PC-3 (cell line): ENCODE measurements at regions not wholly inside any gene's neighbourhood (a gene's known extent, or its start where the extent isn't known, plus 50 kb on each side); places are given as distances from the start of the nearest gene placed in this dataset.

Experiments used
- ATAC-seq: fragments of 200-7000 bp; cut with Tn5 transposase; 2 replicates; pipeline ENCODE4 v1.9.1; 2020; ENCODE audit warnings: mild to moderate bottlenecking, moderate library complexity
- BruUV-seq: library from RNA; stranded (reverse); fragments of 400-500 nt; replicated peaks from 2 replicates; lab custom pipeline; 2021; lab: Mats Ljungman, UMichigan
- CTCF ChIA-PET: fragments of 300-600 bp; sonication (Branson Sonifier 250); formaldehyde crosslinking; loops from one replicate; lab custom pipeline; 2022; ENCODE audit warnings: antibody characterized with exemption; lab: Charles Lee
- POLR2A ChIA-PET: fragments of 300-600 bp; sonication (Branson Sonifier 250); formaldehyde crosslinking; loops from one replicate; lab custom pipeline; 2022; ENCODE audit warnings: antibody characterized with exemption; ENCODE audit not compliant: unreplicated experiment; lab: Charles Lee
- DNase-seq: peaks from one replicate; pipeline ENCODE4 v3.0.0-alpha.2; 2015
- H2AFZ ChIP-seq: fragments of 300-600 bp; sonication (generic); 2 replicates; pipeline ENCODE4 v1.6.0; 2016; ENCODE audit warnings: antibody characterized with exemption, low read length
- H3F3A ChIP-seq: fragments of 300-600 bp; sonication (generic); one replicate; pipeline ENCODE4 v1.6.0; 2017; ENCODE audit warnings: antibody characterized with exemption, low read length, control low read depth, mild to moderate bottlenecking; ENCODE audit not compliant: unreplicated experiment
- H3K27ac ChIP-seq: fragments of 300-600 bp; sonication (generic); 2 replicates; pipeline ENCODE4 v1.5.1; 2016; ENCODE audit warnings: mild to moderate bottlenecking, low read length
- H3K27me3 ChIP-seq: fragments of 300-600 bp; sonication (generic); 2 replicates; pipeline ENCODE4 v1.6.1; 2016; ENCODE audit warnings: low read length, mixed read lengths
- H3K36me3 ChIP-seq: fragments of 300-600 bp; sonication (generic); 2 replicates; pipeline ENCODE4 v1.6.1; 2016; ENCODE audit warnings: low read depth, mixed run types, low read length, mixed read lengths
- H3K4me1 ChIP-seq: fragments of 300-600 bp; sonication (generic); 2 replicates; pipeline ENCODE4 v1.5.1; 2016; ENCODE audit warnings: low read length; ENCODE audit not compliant: insufficient read depth
- H3K4me2 ChIP-seq: fragments of 300-600 bp; sonication (generic); 2 replicates; pipeline ENCODE4 v1.6.0; 2016; ENCODE audit warnings: low read length
- H3K4me3 ChIP-seq: fragments of 300-600 bp; sonication (generic); 2 replicates; pipeline ENCODE4 v1.5.1; 2016; ENCODE audit warnings: mild to moderate bottlenecking, low read length, mixed read lengths
- H3K79me2 ChIP-seq: fragments of 300-600 bp; sonication (generic); 2 replicates; pipeline ENCODE4 v1.6.1; 2017; ENCODE audit warnings: low read length, mixed read lengths
- H3K9ac ChIP-seq: fragments of 300-600 bp; sonication (generic); 2 replicates; pipeline ENCODE4 v1.6.0; 2016; ENCODE audit warnings: mild to moderate bottlenecking, low read length
- H3K9me2 ChIP-seq: fragments of 300-600 bp; sonication (generic); replicated peaks from 2 replicates; pipeline ENCODE4 v1.6.1; 2016; ENCODE audit warnings: mixed run types, low read length, mixed read lengths
- H3K9me3 ChIP-seq: fragments of 300-600 bp; sonication (generic); 2 replicates; pipeline ENCODE4 v1.6.1; 2016; ENCODE audit warnings: low read length, mixed read lengths
- H4K20me1 ChIP-seq: fragments of 300-600 bp; sonication (generic); 2 replicates; pipeline ENCODE4 v1.6.1; 2016; ENCODE audit warnings: low read length, mixed read lengths
- EZH2 ChIP-seq: fragments of 300-600 bp; sonication (generic); IDR thresholded peaks from one replicate; pipeline ENCODE4 v1.6.1; 2017; ENCODE audit warnings: antibody characterized with exemption, mild to moderate bottlenecking, low read length; ENCODE audit not compliant: unreplicated experiment
- EZH2phosphoT487 ChIP-seq: fragments of 300-600 bp; sonication (generic); IDR thresholded peaks from 2 replicates; pipeline ENCODE4 v1.6.1; 2018; ENCODE audit warnings: mild to moderate bottlenecking, antibody characterized with exemption, low read length, borderline replicate concordance
- intact Hi-C: fragments of 100-400 bp; cut with micrococcal nuclease; formaldehyde crosslinking; loops from 2 replicates; pipeline ENCODE4 v1.9.0; 2023
- TF ChIP-seq, protein P1 (sequence below): fragments of 300-600 bp; sonication (generic); conservative IDR thresholded peaks from 2 replicates; pipeline ENCODE4 v1.5.1; 2017; ENCODE audit warnings: antibody characterized with exemption, low read depth, mild to moderate bottlenecking, low read length

DNA sequence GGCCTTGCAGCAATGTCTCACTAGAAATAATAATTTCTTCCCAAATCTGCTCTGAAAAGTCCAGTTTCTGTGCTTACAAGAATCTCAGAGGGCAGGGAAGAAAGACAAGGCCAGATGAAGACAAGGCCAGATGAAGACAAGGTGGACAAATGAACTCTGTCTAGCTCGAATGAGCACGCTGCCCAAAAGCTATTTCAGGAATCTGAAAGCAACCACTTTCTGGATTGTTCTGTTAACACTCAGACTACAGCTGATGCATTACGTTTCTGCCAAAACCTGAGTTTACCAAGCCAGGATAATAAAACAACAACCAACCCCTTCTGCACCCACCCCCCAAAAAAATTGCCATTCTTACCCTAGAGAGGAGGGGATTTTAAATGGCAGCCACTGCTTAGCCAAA lies 1073.6 kb downstream of the SORCS3 start:
- H3K4me3 ChIP-seq: no peak overlapping the region
- no peaks in the 10 kb centered on the region for H3K36me3 ChIP-seq
- H3K9ac ChIP-seq: no peak overlapping the region
- ChIA-PET CTCF (no interaction called here), POLR2A (no interaction called here)
- BruUV-seq: no TSS peak
- no peaks in the 10 kb centered on the region for H3K9me2 ChIP-seq
- ATAC-seq: no peak
- no peak for TF ChIP-seq EZH2
- TF ChIP-seq, protein P1, sequence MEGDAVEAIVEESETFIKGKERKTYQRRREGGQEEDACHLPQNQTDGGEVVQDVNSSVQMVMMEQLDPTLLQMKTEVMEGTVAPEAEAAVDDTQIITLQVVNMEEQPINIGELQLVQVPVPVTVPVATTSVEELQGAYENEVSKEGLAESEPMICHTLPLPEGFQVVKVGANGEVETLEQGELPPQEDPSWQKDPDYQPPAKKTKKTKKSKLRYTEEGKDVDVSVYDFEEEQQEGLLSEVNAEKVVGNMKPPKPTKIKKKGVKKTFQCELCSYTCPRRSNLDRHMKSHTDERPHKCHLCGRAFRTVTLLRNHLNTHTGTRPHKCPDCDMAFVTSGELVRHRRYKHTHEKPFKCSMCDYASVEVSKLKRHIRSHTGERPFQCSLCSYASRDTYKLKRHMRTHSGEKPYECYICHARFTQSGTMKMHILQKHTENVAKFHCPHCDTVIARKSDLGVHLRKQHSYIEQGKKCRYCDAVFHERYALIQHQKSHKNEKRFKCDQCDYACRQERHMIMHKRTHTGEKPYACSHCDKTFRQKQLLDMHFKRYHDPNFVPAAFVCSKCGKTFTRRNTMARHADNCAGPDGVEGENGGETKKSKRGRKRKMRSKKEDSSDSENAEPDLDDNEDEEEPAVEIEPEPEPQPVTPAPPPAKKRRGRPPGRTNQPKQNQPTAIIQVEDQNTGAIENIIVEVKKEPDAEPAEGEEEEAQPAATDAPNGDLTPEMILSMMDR: no peak
- no peak overlapping the region for H3K27ac ChIP-seq
- H3K27me3 ChIP-seq: no peaks in the 10 kb centered on the region
- no peaks in the 10 kb centered on the region for H4K20me1 ChIP-seq
- DNase-seq: no peak
- no peaks in the 10 kb centered on the region for H3K9me3 ChIP-seq
- no peak overlapping the region for H3K4me2 ChIP-seq
- H3K4me1 ChIP-seq: no peaks in the 10 kb centered on the region
- no peak overlapping the region for H2AFZ ChIP-seq
- intact Hi-C loops: no loop called here
- no peaks in the 10 kb centered on the region for H3F3A ChIP-seq
- H3K79me2 ChIP-seq: no peaks in the 10 kb centered on the region

- TF ChIP-seq, protein P1: no peak
- no peak for TF ChIP-seq EZH2
- no peak for TF ChIP-seq EZH2phosphoT487
- no peak for DNase-seq
- POLR2A ChIA-PET: no interaction called here
These were observed 1066.5 kb downstream of the SORCS3 start for GRCh38 chr10:105707603-105708002.

DNA sequence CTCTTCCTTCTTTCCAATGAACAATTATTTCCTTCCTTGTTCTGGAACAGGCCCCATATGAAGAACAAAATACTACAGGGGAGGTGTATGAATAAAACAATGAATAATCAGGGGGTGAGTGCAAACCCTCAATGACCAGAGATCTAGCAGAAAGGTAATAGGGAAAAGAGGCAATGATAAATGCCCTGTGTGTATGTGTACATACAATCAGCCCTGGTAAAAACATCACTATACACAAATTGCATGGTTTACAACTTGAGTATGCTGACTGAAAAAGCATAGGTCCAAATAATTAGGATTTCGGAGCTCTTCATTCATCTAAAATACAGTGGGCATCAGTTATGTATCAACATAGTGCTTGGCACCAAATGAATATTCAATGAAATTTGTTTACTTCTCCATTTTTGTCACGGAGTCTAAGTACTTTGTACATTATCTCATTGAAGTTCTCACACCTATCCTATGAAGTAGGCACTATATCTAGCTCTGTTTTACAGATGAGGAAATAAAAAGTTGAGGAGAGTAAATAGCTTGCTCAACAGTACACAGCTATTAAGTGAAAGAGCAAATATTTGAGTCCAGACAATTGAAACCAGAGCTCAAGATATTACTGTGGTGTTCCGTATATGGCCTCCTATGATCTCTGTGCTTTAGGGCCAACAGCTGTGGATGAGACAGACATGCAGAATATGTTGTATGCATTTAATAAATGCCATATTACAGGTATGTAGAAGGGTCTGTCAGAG lies 1065.4 kb downstream of the SORCS3 start:
- ChIA-PET CTCF (no interaction called here), POLR2A (no interaction called here)
- no peak overlapping the region for H3K9ac ChIP-seq
- intact Hi-C loops: no loop called here
- BruUV-seq: no TSS peak
- no peaks in the 10 kb centered on the region for H4K20me1 ChIP-seq
- H3K79me2 ChIP-seq: no peaks in the 10 kb centered on the region
- ATAC-seq (no peak), DNase-seq (no peak)
- no peaks in the 10 kb centered on the region for H3K36me3 ChIP-seq
- H3K9me3 ChIP-seq: no peaks in the 10 kb centered on the region
- no peak overlapping the region for H3K27ac ChIP-seq
- H3K4me3 ChIP-seq: no peak overlapping the region
- no peak for TF ChIP-seq EZH2phosphoT487
- TF ChIP-seq, protein P1: no peak
- no peak for TF ChIP-seq EZH2
- no peaks in the 10 kb centered on the region for H3K27me3 ChIP-seq
- no peaks in the 10 kb centered on the region for H3K9me2 ChIP-seq
- H3K4me1 ChIP-seq: no peaks in the 10 kb centered on the region
- H3K4me2 ChIP-seq: no peak overlapping the region
- no peaks in the 10 kb centered on the region for H3F3A ChIP-seq
- no peak overlapping the region for H2AFZ ChIP-seq

More at GRCh38 chr10:105707603-105708002, 1066.5 kb downstream of the SORCS3 start:
- no TSS peak for BruUV-seq
- Histone ChIP-seq H3K27me3 (no peaks in the 10 kb centered on the region), H3K9ac (no peak overlapping the region), H3K4me2 (no peak overlapping the region), H3K79me2 (no peaks in the 10 kb centered on the region), H4K20me1 (no peaks in the 10 kb centered on the region), H3K9me3 (no peaks in the 10 kb centered on the region), H3K4me1 (no peaks in the 10 kb centered on the region), H3F3A (no peaks in the 10 kb centered on the region), H3K4me3 (no peak overlapping the region), H2AFZ (no peak overlapping the region), H3K36me3 (no peaks in the 10 kb centered on the region), H3K9me2 (no peaks in the 10 kb centered on the region), H3K27ac (no peak overlapping the region)
- intact Hi-C loops: no loop called here
- no peak for ATAC-seq
- CTCF ChIA-PET: no interaction called here
